ENCODE measurements at regions not wholly inside any gene's neighbourhood (a gene's known extent, or its start where the extent isn't known, plus 50 kb on each side); places are given as distances from the start of the nearest gene placed in this dataset.

- no peak for TF ChIP-seq ZNF724P (CRISPR knock-in tag; IDR thresholded peaks at IDR 0.05; ENCODE audit: borderline replicate concordance)
- TF ChIP-seq ZNF251 (CRISPR knock-in tag; IDR thresholded peaks at IDR 0.05): no peak
- TF ChIP-seq HDAC6 (IDR thresholded peaks at IDR 0.05; ENCODE audit: low read depth, low read length): no peak
- no peak for TF ChIP-seq MYNN (CRISPR knock-in tag; IDR thresholded peaks at IDR 0.05; ENCODE audit: low read depth)
- TF ChIP-seq GMEB1 (CRISPR knock-in tag; IDR thresholded peaks at IDR 0.05; ENCODE audit: borderline replicate concordance): no peak
- no peak for TF ChIP-seq ZNF20 (CRISPR knock-in tag; IDR thresholded peaks at IDR 0.05)
Measured at GRCh38 chr5:128796506-128796905, 168.8 kb upstream of the SLC27A6 start (continued).

DNA sequence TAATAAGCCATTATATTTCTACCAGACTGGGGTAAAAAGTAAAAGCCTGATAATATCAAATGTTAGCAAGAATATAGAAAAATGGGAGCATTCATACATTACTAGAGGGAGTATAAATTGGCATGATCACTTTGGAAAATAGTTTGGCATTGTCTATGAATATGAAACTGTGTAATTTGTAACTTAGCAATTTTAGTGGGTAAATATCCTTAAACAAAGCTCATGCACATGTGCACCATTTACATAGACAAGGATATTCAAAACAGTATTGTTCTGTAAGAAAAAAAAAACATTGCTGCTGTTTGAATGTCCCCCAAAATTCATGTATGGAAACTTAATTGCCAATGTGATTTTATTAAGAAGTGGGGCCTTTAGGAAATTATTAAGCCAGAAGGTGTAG is 166.4 kb upstream of the SLC27A6 start:
- ATAC-seq (no peak), DNase-seq (ENCODE audit: low spot score) (no peak), FAIRE-seq (no peak)
- H3K4me1 ChIP-seq (ENCODE audit: insufficient read depth, low read length): no peaks in the 10 kb centered on the region
- no peak overlapping the region for H3K4me3 ChIP-seq (replicated peaks in 1 of 3; ENCODE audit: insufficient read depth in 1 of 3, low read depth in 2 of 3, low read length in 3 of 3)
- TF ChIP-seq CBX2 (IDR thresholded peaks at IDR 0.05; ENCODE audit: low read depth, low read length) (no peak), CBX2 (CRISPR knock-in tag; IDR thresholded peaks at IDR 0.05; ENCODE audit: low read depth) (no peak), ARID2 (CRISPR knock-in tag; IDR thresholded peaks at IDR 0.05; ENCODE audit: borderline replicate concordance) (no peak)
- CTCF ChIA-PET (ENCODE audit: low intra/inter-chr PET ratio, low total read pairs): no interaction called here
- no peaks in the 10 kb centered on the region for H3K36me3 ChIP-seq (replicated peaks in 1 of 2; ENCODE audit: control insufficient read depth in 1 of 2, insufficient read depth in 2 of 2, low read length in 2 of 2)
- H3K79me2 ChIP-seq (ENCODE audit: insufficient read depth, low read length): no peaks in the 10 kb centered on the region
- H2AFZ ChIP-seq (ENCODE audit: low read length): no peak overlapping the region
- no peak overlapping the region for H3K27ac ChIP-seq (ENCODE audit: extremely low read length, insufficient read depth, low read length)
- intact Hi-C loops (cut with micrococcal nuclease; ENCODE audit: unreplicated experiment): no loop called here
- no peaks in the 10 kb centered on the region for H3K9me3 ChIP-seq (ENCODE audit: low read length)
- no peaks in the 10 kb centered on the region for H4K20me1 ChIP-seq (ENCODE audit: insufficient read depth, low read length)
- in situ Hi-C loops (cut with HindIII; ENCODE audit: extremely low pct_ligation_motif_present, low pct_unique_long_range_greater_than_20kb): no loop called here
- POLR2A ChIA-PET: no interaction called here
- no TSS peak for BruUV-seq (replicated peaks)
- no peak overlapping the region for H3K9ac ChIP-seq (ENCODE audit: insufficient read depth, low read depth, low read length)
- H3K4me2 ChIP-seq (ENCODE audit: low read depth, low read length): no peak overlapping the region
- no peaks in the 10 kb centered on the region for H3K27me3 ChIP-seq (ENCODE audit: control insufficient read depth in 1 of 2, insufficient read depth in 2 of 2, low read length in 2 of 2)

All from HepG2 (cell line).